HCT116 (cell line): ENCODE measurements at regions not wholly inside any gene's neighbourhood (a gene's known extent, or its start where the extent isn't known, plus 50 kb on each side); places are given as distances from the start of the nearest gene placed in this dataset.
"Not testable (repeated sequence)": the region's sequence is repeated elsewhere in the genome, so short reads cannot be mapped to it uniquely, and the experiment has no call there.

Experiments used
- ATAC-seq: fragments of 200-7000 bp; cut with Tn5 transposase; 2 replicates; pipeline ENCODE4 v1.9.1; 2020; ENCODE audit warnings: mild to moderate bottlenecking, moderate library complexity
- BruUV-seq: library from RNA; stranded (reverse); fragments of 400-500 nt; replicated peaks from 2 replicates; lab custom pipeline; 2021; lab: Mats Ljungman, UMichigan
- CTCF ChIA-PET: fragments of 300-600 bp; sonication (Branson Sonifier 250); formaldehyde crosslinking; loops from one replicate; lab custom pipeline; 2021; ENCODE audit warnings: antibody characterized with exemption; lab: Charles Lee
- POLR2A ChIA-PET: fragments of 300-600, 350-600 bp; sonication (Branson Sonifier 250); formaldehyde crosslinking; loops from one replicate; lab custom pipeline; 2021; ENCODE audit warnings: antibody characterized with exemption; lab: Charles Lee
- RAD21 ChIA-PET, 2 experiments: fragments of 300-600 bp; sonication (Branson Sonifier 250); formaldehyde crosslinking; loops; one replicate each; lab custom pipeline; 2023; ENCODE audit warnings: low total read pairs in 2 of 2; ENCODE audit not compliant: uncharacterized antibody in 2 of 2, unreplicated experiment in 2 of 2, low non-redundant PET in 1 of 2; lab: Charles Lee
- DNase-seq: peaks from one replicate; pipeline ENCODE4 v3.0.0-alpha.2; 2010; ENCODE audit warnings: low read depth, low spot score
- H2AFZ ChIP-seq: fragments of 200-600 bp; shearing (Covaris generic), sonication (generic); 2 replicates; pipeline ENCODE4 v1.6.1; 2017; ENCODE audit warnings: low read depth, mixed run types, mixed read lengths, antibody characterized with exemption, low read length; ENCODE audit not compliant: poor library complexity, severe bottlenecking
- H3K27ac ChIP-seq: 2 replicates; pipeline ENCODE4 v1.5.1; 2012; ENCODE audit warnings: low read depth, low read length
- H3K27me3 ChIP-seq: fragments of 200-600 bp; sonication (generic); 2 replicates; pipeline ENCODE4 v1.6.1; 2016; ENCODE audit warnings: mixed run types, low read length, mixed read lengths; ENCODE audit not compliant: insufficient read depth
- H3K36me3 ChIP-seq, 2 experiments: fragments of 200-500 bp in 1 of 2; fragments of 200-600 bp in 1 of 2; sonication (Bioruptor generic) in 1 of 2; sonication (generic) in 1 of 2; 2 replicates each; pipeline versions ENCODE4 v1.5.1 to v1.6.1; 2014 to 2016; ENCODE audit warnings: low read length in 2 of 2, inconsistent platforms in 1 of 2, mixed read lengths in 1 of 2, mixed run types in 1 of 2; ENCODE audit not compliant: insufficient read depth in 2 of 2, control insufficient read depth in 1 of 2
- H3K4me1 ChIP-seq, 2 experiments: fragments of 200-600 bp in 1 of 2; sonication (generic) in 1 of 2; 2 replicates each; pipeline versions ENCODE4 v1.5.1 to v1.6.1; 2012 to 2017; ENCODE audit warnings: low read length in 2 of 2, inconsistent platforms in 1 of 2, mild to moderate bottlenecking in 1 of 2, mixed read lengths in 1 of 2, mixed run types in 1 of 2, moderate library complexity in 1 of 2; ENCODE audit not compliant: insufficient read depth in 2 of 2, control insufficient read depth in 1 of 2
- H3K4me2 ChIP-seq: fragments of 200-600 bp; sonication (generic); 2 replicates; pipeline ENCODE4 v1.6.1; 2017; ENCODE audit warnings: mixed run types, low read length, mixed read lengths
- H3K4me3 ChIP-seq, 2 experiments: fragments of 200-600 bp in 1 of 2; sonication (generic) in 1 of 2; replicated peaks in 1 of 2; 2 replicates each; pipeline ENCODE4 v1.5.1; 2011 to 2016; ENCODE audit warnings: low read length in 2 of 2, control low read depth in 1 of 2, low read depth in 1 of 2, mild to moderate bottlenecking in 1 of 2, mixed read lengths in 1 of 2, mixed run types in 1 of 2
- H3K79me2 ChIP-seq: fragments of 200-600 bp; sonication (generic); 2 replicates; pipeline ENCODE4 v1.6.1; 2017; ENCODE audit warnings: mild to moderate bottlenecking, mixed run types, low read length, moderate library complexity, mixed read lengths; ENCODE audit not compliant: insufficient read depth
- H3K9ac ChIP-seq: fragments of 200-600 bp; sonication (generic); 2 replicates; pipeline ENCODE4 v1.6.1; 2016; ENCODE audit warnings: low read length, mixed read lengths
- H3K9me2 ChIP-seq: fragments of 200-600 bp; sonication (generic), shearing (Covaris generic); 2 replicates; pipeline ENCODE4 v1.6.1; 2017; ENCODE audit warnings: mixed run types, mild to moderate bottlenecking, moderate library complexity; ENCODE audit not compliant: insufficient read depth
- H3K9me3 ChIP-seq, 2 experiments: fragments of 200-500 bp in 1 of 2; fragments of 200-600 bp in 1 of 2; sonication (Bioruptor generic) in 1 of 2; sonication (generic) in 1 of 2; 2 replicates each; pipeline ENCODE4 v1.6.1; 2014 to 2017; ENCODE audit warnings: low read length in 2 of 2, mixed read lengths in 2 of 2, inconsistent platforms in 1 of 2, low read depth in 1 of 2, mild to moderate bottlenecking in 1 of 2, mixed run types in 1 of 2, moderate library complexity in 1 of 2; ENCODE audit not compliant: control insufficient read depth in 1 of 2, insufficient read depth in 1 of 2
- H4K20me1 ChIP-seq: fragments of 200-600 bp; sonication (generic), shearing (Covaris generic); 2 replicates; pipeline ENCODE4 v1.6.1; 2017; ENCODE audit warnings: mixed run types, mild to moderate bottlenecking, moderate library complexity; ENCODE audit not compliant: insufficient read depth
- CBX3 ChIP-seq: IDR thresholded peaks from 2 replicates; pipeline ENCODE4 v1.6.1; 2012; ENCODE audit warnings: low read depth
- CEBPB ChIP-seq: IDR thresholded peaks from 2 replicates; pipeline ENCODE4 v1.6.1; 2012; ENCODE audit warnings: low read depth
- EGR1 ChIP-seq: IDR thresholded peaks from 2 replicates; pipeline ENCODE4 v1.6.1; 2012; ENCODE audit warnings: low read depth
- EZH2 ChIP-seq: fragments of 200-600 bp; sonication (generic); IDR thresholded peaks from 2 replicates; pipeline ENCODE4 v1.6.1; 2017; ENCODE audit warnings: antibody characterized with exemption, mixed run types
- JUND ChIP-seq: IDR thresholded peaks from 2 replicates; pipeline ENCODE4 v1.6.1; 2012
- POLR2AphosphoS5 ChIP-seq: IDR thresholded peaks from 2 replicates; pipeline ENCODE4 v1.6.1; 2011; ENCODE audit warnings: mild to moderate bottlenecking, low read depth, low read length, moderate library complexity
- RAD21 ChIP-seq: IDR thresholded peaks from 2 replicates; pipeline ENCODE4 v1.6.1; 2012; ENCODE audit warnings: low read depth, mild to moderate bottlenecking
- SIN3A ChIP-seq: IDR thresholded peaks from 2 replicates; pipeline ENCODE4 v1.6.1; 2012; ENCODE audit warnings: low read depth
- SRF ChIP-seq: IDR thresholded peaks from 2 replicates; pipeline ENCODE4 v1.6.1; 2012; ENCODE audit warnings: low read depth
- TCF7L2 ChIP-seq: IDR thresholded peaks from 2 replicates; pipeline ENCODE4 v1.7.0; 2011; ENCODE audit warnings: borderline replicate concordance, inconsistent platforms; ENCODE audit not compliant: insufficient read depth, insufficient read length; ENCODE audit errors: extremely low read depth
- YY1 ChIP-seq: IDR thresholded peaks from 2 replicates; pipeline ENCODE4 v1.6.1; 2011; ENCODE audit warnings: low read length, low read depth, moderate library complexity, mild to moderate bottlenecking; ENCODE audit not compliant: insufficient replicate concordance; ENCODE audit errors: extremely low read depth
- ZBTB33 ChIP-seq: IDR thresholded peaks from 2 replicates; pipeline ENCODE4 v1.6.1; 2011; ENCODE audit warnings: mild to moderate bottlenecking, low read length, moderate library complexity; ENCODE audit not compliant: insufficient replicate concordance; ENCODE audit errors: extremely low read depth
- ZFX ChIP-seq: fragments of 450-650 bp; IDR thresholded peaks from 2 replicates; pipeline ENCODE4 v1.6.1; 2017
- ZNF274 ChIP-seq: fragments of 200-500 bp; sonication (Bioruptor generic); IDR thresholded peaks from 2 replicates; pipeline ENCODE4 v1.6.1; 2014; ENCODE audit warnings: mild to moderate bottlenecking, low read depth, low read length, inconsistent platforms
- intact Hi-C: fragments of 100-400 bp; cut with micrococcal nuclease; formaldehyde crosslinking; loops from 2 replicates; pipeline ENCODE4 v1.10.0; 2022
- TF ChIP-seq, protein P1 (sequence below): IDR thresholded peaks from 2 replicates; pipeline ENCODE4 v1.6.1; 2012

- H3K4me1 ChIP-seq = no peaks in the 10 kb centered on the region
- ATAC-seq = no peak
- no peak for DNase-seq
These were observed 327.1 kb downstream of the NAP1L3 start for GRCh38 chrX:93346309-93346708.

DNA sequence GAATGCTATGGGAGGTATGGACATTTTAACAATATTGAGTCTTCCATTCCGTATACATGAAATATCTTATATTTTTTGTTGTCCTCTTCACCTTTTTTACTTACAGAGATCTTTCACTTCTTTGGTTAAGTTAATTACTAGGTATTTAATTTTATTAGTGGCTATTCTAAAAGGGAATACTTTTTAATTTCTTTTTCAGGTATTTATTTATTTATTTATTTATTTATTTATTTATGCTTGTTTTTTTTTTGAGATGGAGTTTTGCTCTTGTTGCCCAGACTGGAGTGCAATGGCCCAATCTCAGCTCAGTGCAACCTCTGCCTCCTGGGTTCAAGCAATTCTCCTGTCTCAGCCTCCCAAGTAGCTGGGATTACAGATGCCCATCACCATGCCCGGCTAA is 329.1 kb downstream of the NAP1L3 start:
- H4K20me1 ChIP-seq, ATAC-seq, CTCF ChIA-PET, H3K36me3 ChIP-seq, H3K79me2 ChIP-seq, H3K27me3 ChIP-seq, RAD21 ChIA-PET, H3K27ac ChIP-seq, H3K4me2 ChIP-seq, H3K9me2 ChIP-seq, H3K4me1 ChIP-seq, POLR2A ChIA-PET, H3K4me3 ChIP-seq, H3K9me3 ChIP-seq, H3K9ac ChIP-seq, H2AFZ ChIP-seq, BruUV-seq, intact Hi-C loops, DNase-seq: not testable (repeated sequence)

More at GRCh38 chrX:93346309-93346708, 327.1 kb downstream of the NAP1L3 start:
- TF ChIP-seq POLR2AphosphoS5 = no peak
- TF ChIP-seq EGR1 = no peak
- no peak for TF ChIP-seq YY1
- TF ChIP-seq ZBTB33 = no peak
- TF ChIP-seq SIN3A = no peak
- no peak for TF ChIP-seq RAD21
- no peak for TF ChIP-seq EZH2
- TF ChIP-seq SRF = no peak
- TF ChIP-seq, protein P1, sequence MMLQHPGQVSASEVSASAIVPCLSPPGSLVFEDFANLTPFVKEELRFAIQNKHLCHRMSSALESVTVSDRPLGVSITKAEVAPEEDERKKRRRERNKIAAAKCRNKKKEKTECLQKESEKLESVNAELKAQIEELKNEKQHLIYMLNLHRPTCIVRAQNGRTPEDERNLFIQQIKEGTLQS = no peak
- no peak for TF ChIP-seq TCF7L2
- TF ChIP-seq CEBPB = no peak
- TF ChIP-seq JUND = no peak
- TF ChIP-seq ZFX = no peak
- no peak for TF ChIP-seq ZNF274
- no peak for TF ChIP-seq CBX3
- no peaks in the 10 kb centered on the region for H3K27me3 ChIP-seq
- POLR2A ChIA-PET = no interaction called here
- intact Hi-C loops = no loop called here
- H3K79me2 ChIP-seq = no peaks in the 10 kb centered on the region
- RAD21 ChIA-PET = no interaction called here
- no peaks in the 10 kb centered on the region for H4K20me1 ChIP-seq
- no peaks in the 10 kb centered on the region for H3K36me3 ChIP-seq
- H3K27ac ChIP-seq = no peak overlapping the region
- CTCF ChIA-PET = no interaction called here
- no TSS peak for BruUV-seq
- H3K4me3 ChIP-seq = no peak overlapping the region
- H3K9me3 ChIP-seq = no peaks in the 10 kb centered on the region; a peak in 1 of 4 replicates
- no peak overlapping the region for H3K4me2 ChIP-seq
- H3K9ac ChIP-seq = no peak overlapping the region
- no peak overlapping the region for H2AFZ ChIP-seq
- no peaks in the 10 kb centered on the region for H3K9me2 ChIP-seq
